GM21515 (cell line): ENCODE measurements at regions not wholly inside any gene's neighbourhood (a gene's known extent, or its start where the extent isn't known, plus 50 kb on each side); places are given as distances from the start of the nearest gene placed in this dataset.
"Not testable (repeated sequence)": the region's sequence is repeated elsewhere in the genome, so short reads cannot be mapped to it uniquely, and the experiment has no call there.

ENCODE experiments used
- ATAC-seq: cut with Tn5 transposase; IDR thresholded peaks from one replicate; pipeline ENCODE4 v1.9.1; 2021; ENCODE audit not compliant: unreplicated experiment

- no peak for ATAC-seq
Observed at GRCh38 chr10:23493711-23494110, 54.8 kb downstream of the OTUD1 start.

- no peak for ATAC-seq
Observed at GRCh38 chr10:23496727-23497126, 57.9 kb downstream of the OTUD1 start.

DNA sequence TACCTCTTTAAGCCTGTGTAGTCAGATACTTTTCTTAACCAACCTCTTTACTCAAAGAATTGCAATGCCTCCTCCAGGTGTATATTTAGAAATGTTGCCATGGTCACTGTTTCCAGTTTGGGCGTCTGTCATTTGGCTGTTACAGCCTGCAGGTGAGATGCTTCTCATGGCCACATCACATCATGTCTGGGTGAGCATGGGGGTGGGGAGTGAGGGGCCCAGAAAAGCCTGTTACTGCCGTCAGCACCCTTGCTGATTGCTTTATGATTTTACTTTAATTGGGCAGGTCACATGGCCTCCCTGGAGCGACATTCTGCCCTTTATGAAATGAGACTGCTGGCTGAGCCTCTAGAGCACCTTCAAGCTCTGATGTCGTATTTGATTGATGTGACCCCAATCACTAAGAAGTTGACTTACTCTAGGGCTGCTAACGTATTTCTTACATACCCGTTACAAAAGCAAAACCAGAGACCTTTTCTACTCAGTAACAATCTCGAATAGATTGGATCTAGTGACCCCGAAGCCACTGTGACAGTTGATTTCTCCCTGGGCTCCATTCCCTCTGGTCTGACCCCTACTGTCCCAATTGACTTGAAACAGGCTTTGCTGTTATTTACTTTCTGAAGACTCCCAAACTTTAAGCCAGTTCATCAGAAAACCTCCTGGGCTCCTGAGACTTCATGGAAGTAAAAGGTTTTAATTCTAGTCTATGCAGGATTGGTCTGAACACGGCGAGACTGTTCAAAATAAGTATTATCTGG lies 60.7 kb downstream of the OTUD1 start:
- ATAC-seq, result no peak

DNA sequence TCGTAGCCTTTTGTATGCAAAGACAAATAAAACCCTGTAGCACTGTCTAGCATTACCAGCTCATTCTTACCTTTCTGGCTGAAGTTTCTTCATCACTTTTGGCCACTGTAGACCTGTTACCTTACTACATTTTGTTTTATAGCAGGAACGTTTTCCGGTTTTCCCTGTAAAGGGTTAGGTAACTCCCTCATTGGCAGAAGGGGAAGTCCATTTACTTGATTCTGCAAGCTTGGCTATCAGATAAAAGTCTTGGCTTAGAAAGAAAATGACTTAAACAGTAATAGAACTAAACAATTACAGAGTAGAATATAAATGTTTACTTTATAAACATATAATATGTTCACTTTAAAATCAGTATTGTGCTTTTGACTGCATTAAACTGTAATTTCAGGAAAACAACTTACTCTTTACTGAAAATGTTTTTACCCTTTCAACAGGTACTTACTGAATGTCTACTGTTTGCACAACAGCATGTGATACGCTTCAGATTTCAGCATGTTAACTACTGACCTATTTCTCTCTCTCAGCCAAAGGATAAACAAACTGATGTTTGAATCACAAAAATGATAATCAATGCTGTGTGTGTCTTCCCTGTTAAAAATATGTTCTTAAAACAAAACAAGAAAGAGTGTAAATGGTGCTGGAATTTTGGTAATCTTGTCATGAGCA lies 67.1 kb downstream of the OTUD1 start:
- no peak for ATAC-seq

- ATAC-seq, result no peak
Observed at GRCh38 chr10:23512355-23513058, 73.6 kb downstream of the OTUD1 start.

GRCh38 chr10:23513621-23514020 lies 74.7 kb downstream of the OTUD1 start:
- not testable (repeated sequence) for ATAC-seq

- no peak for ATAC-seq
Observed at GRCh38 chr10:23514321-23514720, 75.4 kb downstream of the OTUD1 start.

- ATAC-seq, result no peak
Observed at GRCh38 chr10:23516530-23516929, 77.7 kb downstream of the OTUD1 start.

DNA sequence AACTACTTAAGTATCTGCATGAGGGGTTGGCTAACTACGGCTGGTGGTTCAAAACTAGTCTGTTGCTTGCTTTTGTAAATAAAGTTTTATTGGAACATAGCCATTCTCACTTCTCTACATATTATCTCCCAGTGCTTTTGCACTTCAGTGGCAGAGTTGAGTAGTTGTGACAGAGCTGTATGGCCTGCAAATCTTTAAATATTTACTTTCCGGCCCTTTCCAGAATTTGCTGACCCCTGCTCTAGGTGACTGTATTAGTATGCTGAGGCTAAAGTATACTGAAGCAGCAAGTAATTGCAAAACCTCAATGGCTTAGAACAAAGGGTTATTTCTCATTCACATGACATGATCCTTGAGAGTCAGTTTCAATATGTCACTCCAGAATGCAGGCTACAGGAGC lies 78.3 kb downstream of the OTUD1 start:
- no peak for ATAC-seq

- ATAC-seq, result no peak
Observed at GRCh38 chr10:23521735-23522134, 82.9 kb downstream of the OTUD1 start.

GRCh38 chr10:23522345-23522744 lies 83.5 kb downstream of the OTUD1 start:
- ATAC-seq, result no peak

- no peak for ATAC-seq
Observed at GRCh38 chr10:23523251-23523650, 84.4 kb downstream of the OTUD1 start.

GRCh38 chr10:23525406-23525805 lies 86.5 kb downstream of the OTUD1 start:
- ATAC-seq, result no peak

DNA sequence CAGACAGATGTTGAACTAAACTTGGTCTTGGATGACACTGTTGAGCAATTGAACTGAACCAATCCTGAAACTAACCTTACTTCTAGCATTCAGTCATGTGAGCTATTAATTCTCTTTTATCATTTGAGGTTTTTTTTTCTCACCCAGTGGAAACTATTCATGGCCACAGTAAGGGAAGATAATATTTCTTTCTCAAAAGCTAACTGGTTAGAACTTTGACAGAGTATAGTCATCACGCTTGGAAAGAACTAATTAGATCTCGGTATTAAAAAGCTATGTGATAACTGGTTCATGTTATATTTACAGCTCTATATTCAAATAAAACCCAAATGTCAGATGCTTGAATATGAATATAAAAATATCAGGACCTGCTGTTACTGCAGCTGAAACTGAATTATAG lies 89.5 kb downstream of the OTUD1 start:
- no peak for ATAC-seq

- ATAC-seq, result no peak
Observed at GRCh38 chr10:23529625-23530024, 90.8 kb downstream of the OTUD1 start.

DNA sequence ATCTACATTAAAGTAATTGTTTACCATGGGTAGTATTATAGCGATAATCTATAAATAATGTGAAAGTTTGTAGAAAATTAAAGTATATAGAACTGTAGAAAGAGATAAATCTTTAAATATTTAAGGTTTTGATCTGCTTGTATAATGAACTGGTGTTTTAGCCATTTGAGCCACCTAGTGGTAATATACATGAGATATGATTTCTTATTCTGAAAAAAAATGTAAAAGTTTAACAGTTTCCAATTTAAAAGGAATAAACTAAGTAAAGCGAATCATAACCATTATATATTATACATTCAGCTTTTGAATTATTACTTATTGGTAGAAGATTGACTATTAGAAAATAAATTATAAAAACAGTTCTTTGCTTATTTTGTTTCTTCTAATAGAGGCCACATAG lies 91.2 kb downstream of the OTUD1 start:
- ATAC-seq, result no peak

GRCh38 chr10:23533212-23533611 lies 94.3 kb downstream of the OTUD1 start:
- ATAC-seq, result no peak

DNA sequence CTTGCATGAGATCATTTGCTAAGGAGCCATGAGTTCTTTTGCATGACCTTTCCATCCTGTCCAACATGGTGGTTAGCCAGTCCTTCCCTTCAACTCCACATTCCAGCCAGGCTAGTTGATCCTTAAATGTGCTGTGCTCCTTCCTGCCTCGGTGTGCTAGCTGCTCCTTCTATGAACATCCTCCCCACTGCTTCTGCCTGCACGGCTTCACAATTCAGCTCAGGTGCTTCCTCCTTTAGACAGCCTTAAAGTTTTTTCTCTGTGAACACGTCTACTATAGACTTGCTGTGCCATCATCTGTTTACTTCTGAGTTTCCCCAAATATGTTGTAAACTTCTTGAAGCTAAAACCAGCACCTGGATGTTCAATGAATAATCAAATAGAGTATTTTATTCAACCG lies 95.5 kb downstream of the OTUD1 start:
- ATAC-seq, result no peak

- no peak for ATAC-seq
Observed at GRCh38 chr10:23534761-23535160, 95.9 kb downstream of the OTUD1 start.

DNA sequence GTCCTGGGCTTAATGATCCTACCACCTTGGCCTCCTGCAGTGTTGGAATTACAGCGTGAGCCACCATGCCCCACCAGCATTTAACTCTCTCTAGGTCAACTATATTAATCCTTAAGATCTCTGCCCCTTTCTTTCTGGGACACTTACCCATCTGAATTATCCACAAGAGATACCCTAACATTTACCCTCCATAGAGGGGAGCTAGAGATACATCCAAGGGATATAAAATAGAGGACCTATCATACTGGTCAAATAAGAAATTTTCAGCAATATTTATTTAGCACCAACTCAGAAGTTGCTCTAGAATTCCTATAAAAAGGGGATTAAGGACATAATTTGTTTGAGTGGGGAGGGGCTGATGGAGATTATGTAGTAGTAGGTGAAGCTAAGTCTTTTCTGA lies 96.5 kb downstream of the OTUD1 start:
- no peak for ATAC-seq

- no peak for ATAC-seq
Observed at GRCh38 chr10:23538968-23539367, 100.1 kb downstream of the OTUD1 start.

GRCh38 chr10:23540401-23541030 lies 101.6 kb downstream of the OTUD1 start:
- no peak for ATAC-seq
